NB4 (cell line): ENCODE measurements at regions not wholly inside any gene's neighbourhood (a gene's known extent, or its start where the extent isn't known, plus 50 kb on each side); places are given as distances from the start of the nearest gene placed in this dataset.
A peak's percentile ranks its signal among the peaks of the same experiment; 100 is the strongest.
"Not testable (repeated sequence)": the region's sequence is repeated elsewhere in the genome, so short reads cannot be mapped to it uniquely, and the experiment has no call there.

ENCODE experiments used
- DNase-seq: peaks from one replicate; pipeline ENCODE4 v3.0.0; 2010; ENCODE audit warnings: low read depth
- H3K4me3 ChIP-seq: one replicate; pipeline ENCODE4 v1.5.1; 2011; ENCODE audit warnings: mild to moderate bottlenecking, low read depth, low read length, moderate library complexity
- CTCF ChIP-seq: IDR thresholded peaks from one replicate; pipeline ENCODE4 v1.5.1; 2012; ENCODE audit warnings: low read depth, low read length
- MAX ChIP-seq: IDR thresholded peaks from 2 replicates; pipeline ENCODE4 v1.6.1; 2011; ENCODE audit warnings: low read depth, low read length
- MYC ChIP-seq: IDR thresholded peaks from 2 replicates; pipeline ENCODE4 v1.6.1; 2011; ENCODE audit warnings: low read depth, low read length
- POLR2A ChIP-seq: IDR thresholded peaks from 2 replicates; pipeline ENCODE4 v1.6.1; 2011; ENCODE audit warnings: mild to moderate bottlenecking; ENCODE audit not compliant: insufficient read length; ENCODE audit errors: extremely low read depth

GRCh38 chr4:173647902-173648301, 117.9 kb upstream of the HAND2 start:
- peak; percentile 21 for DNase-seq
- TF ChIP-seq MAX = no peak
- no peak for TF ChIP-seq MYC
- H3K4me3 ChIP-seq = no peak overlapping the region

- TF ChIP-seq MAX (no peak), MYC (no peak), CTCF (no peak), POLR2A (no peak)
- no peak for DNase-seq
- H3K4me3 ChIP-seq = no peak overlapping the region
Observed at GRCh38 chr4:173642509-173642908, 112.5 kb upstream of the HAND2 start.

- no peak for DNase-seq
- TF ChIP-seq POLR2A (no peak), CTCF (no peak), MAX (no peak), MYC (no peak)
- H3K4me3 ChIP-seq = no peak overlapping the region
Observed at GRCh38 chr4:173635395-173635794, 105.4 kb upstream of the HAND2 start.

- no peak for TF ChIP-seq POLR2A
- no peak for TF ChIP-seq CTCF
- TF ChIP-seq MAX = no peak
- no peak for TF ChIP-seq MYC
- no peak overlapping the region for H3K4me3 ChIP-seq
- DNase-seq = no peak
Observed at GRCh38 chr4:173626277-173626676, 96.2 kb upstream of the HAND2 start.

- not testable (repeated sequence) for H3K4me3 ChIP-seq, DNase-seq
Observed at GRCh38 chr4:173618648-173619047, 88.6 kb upstream of the HAND2 start.

GRCh38 chr4:173609158-173609557, 79.1 kb upstream of the HAND2 start:
- no peak overlapping the region for H3K4me3 ChIP-seq
- no peak for TF ChIP-seq CTCF
- no peak for TF ChIP-seq MYC
- no peak for DNase-seq

GRCh38 chr4:173608632-173609031, 78.6 kb upstream of the HAND2 start:
- DNase-seq, H3K4me3 ChIP-seq: not testable (repeated sequence)

GRCh38 chr4:173591760-173592159, 61.7 kb upstream of the HAND2 start:
- TF ChIP-seq MAX (no peak), CTCF (no peak), MYC (no peak), POLR2A (no peak)
- DNase-seq = no peak
- H3K4me3 ChIP-seq = no peak overlapping the region
